RWPE1 (cell line): ENCODE measurements at regions not wholly inside any gene's neighbourhood (a gene's known extent, or its start where the extent isn't known, plus 50 kb on each side); places are given as distances from the start of the nearest gene placed in this dataset.

Source experiments
- CTCF ChIA-PET: fragments of 350-600 bp; sonication (Branson Sonifier 250); formaldehyde crosslinking; extraction: SDS; loops from one replicate; lab custom pipeline; 2021; lab: Yijun Ruan, JAX
- POLR2A ChIA-PET: fragments of 400-600 bp; formaldehyde crosslinking; extraction: SDS; loops from one replicate; lab custom pipeline; 2020; ENCODE audit warnings: antibody characterized with exemption; ENCODE audit not compliant: low non-redundant PET; lab: Yijun Ruan, JAX
- DNase-seq: peaks from one replicate; pipeline ENCODE4 v3.0.0; 2012; ENCODE audit warnings: low spot score
- H3K27ac ChIP-seq: fragments of 450-650 bp; 2 replicates; pipeline ENCODE4 v1.5.1; 2017
- CTCF ChIP-seq: fragments of 450-650 bp; conservative IDR thresholded peaks from 2 replicates; pipeline ENCODE4 v1.5.1; 2017; ENCODE audit warnings: low read depth, mild to moderate bottlenecking

GRCh38 chr3:26763723-26764122, 141.2 kb downstream of the LRRC3B start:
- POLR2A ChIA-PET, result no interaction called here
- no peak for DNase-seq
- TF ChIP-seq CTCF, result no peak
- no peak overlapping the region for H3K27ac ChIP-seq
- CTCF ChIA-PET, result no interaction called here

GRCh38 chr3:26766031-26766430, 143.5 kb downstream of the LRRC3B start:
- H3K27ac ChIP-seq, result no peak overlapping the region
- TF ChIP-seq CTCF, result no peak
- no peak for DNase-seq
- POLR2A ChIA-PET, result no interaction called here
- CTCF ChIA-PET, result no interaction called here

DNA sequence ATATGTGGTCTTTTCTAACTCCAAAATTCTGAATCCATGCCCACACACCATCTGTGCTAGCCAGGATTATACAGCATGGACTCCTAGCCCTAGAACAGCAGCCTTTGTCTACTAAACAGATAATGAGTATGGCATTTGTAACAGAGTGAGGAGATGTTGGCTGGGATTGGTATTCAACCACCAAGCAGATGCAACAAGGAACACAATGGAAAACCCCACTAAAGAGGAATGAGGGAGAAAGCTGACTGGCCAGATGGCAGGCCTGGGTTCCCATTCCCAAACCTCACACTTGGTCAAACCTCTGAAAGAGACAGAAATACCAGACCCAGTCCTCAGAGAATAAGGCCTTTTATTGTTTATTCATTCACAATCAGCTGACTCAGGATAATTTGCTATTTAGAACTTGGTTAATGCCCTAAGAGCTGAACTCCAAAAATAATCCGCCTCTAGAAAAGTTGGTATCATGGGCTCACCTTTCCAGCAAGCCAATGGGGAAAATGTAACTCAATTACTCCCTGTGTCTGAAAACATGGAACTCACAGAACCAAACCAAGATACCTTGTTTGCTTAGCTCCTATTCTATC, 145.6 kb downstream of the LRRC3B start:
- CTCF ChIA-PET, result no interaction called here

GRCh38 chr3:26799679-26800317, 177.2 kb downstream of the LRRC3B start:
- DNase-seq, result no peak
- POLR2A ChIA-PET, result no interaction called here
- CTCF ChIA-PET, result no interaction called here
- H3K27ac ChIP-seq, result no peak overlapping the region
- TF ChIP-seq CTCF, result no peak

More for the DNA sequence above, 145.6 kb downstream of the LRRC3B start:
- POLR2A ChIA-PET, result no interaction called here
- DNase-seq, result no peak
- no peak overlapping the region for H3K27ac ChIP-seq
- TF ChIP-seq CTCF, result no peak

- ChIA-PET CTCF (no interaction called here), POLR2A (no interaction called here)
- H3K27ac ChIP-seq, result no peak overlapping the region
- no peak for TF ChIP-seq CTCF
- DNase-seq, result no peak
These were observed 184.7 kb downstream of the LRRC3B start for GRCh38 chr3:26807272-26807671.

DNA sequence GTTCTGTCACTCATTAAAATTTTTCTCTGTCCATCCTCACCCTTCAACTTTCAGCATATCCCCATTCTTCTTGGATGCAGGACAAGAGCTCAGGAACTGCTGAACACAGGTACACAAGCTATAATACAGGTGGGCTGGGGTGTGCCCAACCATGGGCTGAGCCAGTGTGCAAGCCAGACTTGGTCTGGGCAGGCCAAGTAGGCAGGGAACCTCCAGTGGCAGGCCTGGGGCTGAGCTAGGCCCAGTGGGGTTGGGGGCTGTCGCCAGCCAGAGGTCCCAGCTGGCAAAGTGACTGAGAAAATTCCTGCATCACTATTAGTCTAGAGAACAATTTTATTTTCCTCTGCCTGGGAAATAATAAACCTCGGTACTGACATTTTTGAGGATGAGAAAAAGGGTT, 202.9 kb downstream of the LRRC3B start:
- no peak overlapping the region for H3K27ac ChIP-seq
- ChIA-PET POLR2A (no interaction called here), CTCF (no interaction called here)
- no peak for DNase-seq
- TF ChIP-seq CTCF, result no peak
